ENCODE measurements at regions not wholly inside any gene's neighbourhood (a gene's known extent, or its start where the extent isn't known, plus 50 kb on each side); places are given as distances from the start of the nearest gene placed in this dataset.

- Mint-ChIP-seq H3K27ac (no peak overlapping the region), H3K27me3 (ENCODE audit: low read depth in 3 of 3) (no peaks in the 10 kb centered on the region), H3K4me3 (no peak overlapping the region), H3K9me3 (no peaks in the 10 kb centered on the region), H3K36me3 (no peaks in the 10 kb centered on the region), H3K4me1 (no peaks in the 10 kb centered on the region)
- Histone ChIP-seq H3K79me2 (ENCODE audit: insufficient read depth, low read length) (no peaks in the 10 kb centered on the region), H3K9me3 (replicated peaks in 1 of 2; ENCODE audit: control insufficient read depth in 1 of 2, insufficient read depth in 1 of 2, low read length in 2 of 2) (no peaks in the 10 kb centered on the region), H3K27ac (ENCODE audit: low read depth in 1 of 2, low read length in 2 of 2) (no peak overlapping the region), H4K20me1 (ENCODE audit: insufficient read depth, low read length) (no peaks in the 10 kb centered on the region), H3K9ac (ENCODE audit: insufficient read depth, low read length, poor library complexity, severe bottlenecking) (no peak overlapping the region), H3K4me3 (replicated peaks in 1 of 3; ENCODE audit: low read depth in 2 of 3, low read length in 3 of 3) (no peak overlapping the region), H2AFZ (ENCODE audit: insufficient read depth, low read depth, low read length, poor library complexity, severe bottlenecking) (no peak overlapping the region), H3K4me1 (ENCODE audit: control insufficient read depth in 1 of 2, insufficient read depth in 2 of 2, low read length in 2 of 2) (no peaks in the 10 kb centered on the region), H3K36me3 (replicated peaks in 1 of 2; ENCODE audit: control insufficient read depth in 1 of 2, insufficient read depth in 2 of 2, low read length in 2 of 2) (no peaks in the 10 kb centered on the region), H3K27me3 (ENCODE audit: control insufficient read depth in 2 of 2, insufficient read depth in 2 of 2, low read length in 2 of 2) (no peaks in the 10 kb centered on the region), H3K4me2 (replicated peaks; ENCODE audit: extremely low read depth, low read length, poor library complexity, severe bottlenecking) (no peak overlapping the region)
- intact Hi-C loops (cut with micrococcal nuclease): no loop called here
- TF ChIP-seq, protein P1, sequence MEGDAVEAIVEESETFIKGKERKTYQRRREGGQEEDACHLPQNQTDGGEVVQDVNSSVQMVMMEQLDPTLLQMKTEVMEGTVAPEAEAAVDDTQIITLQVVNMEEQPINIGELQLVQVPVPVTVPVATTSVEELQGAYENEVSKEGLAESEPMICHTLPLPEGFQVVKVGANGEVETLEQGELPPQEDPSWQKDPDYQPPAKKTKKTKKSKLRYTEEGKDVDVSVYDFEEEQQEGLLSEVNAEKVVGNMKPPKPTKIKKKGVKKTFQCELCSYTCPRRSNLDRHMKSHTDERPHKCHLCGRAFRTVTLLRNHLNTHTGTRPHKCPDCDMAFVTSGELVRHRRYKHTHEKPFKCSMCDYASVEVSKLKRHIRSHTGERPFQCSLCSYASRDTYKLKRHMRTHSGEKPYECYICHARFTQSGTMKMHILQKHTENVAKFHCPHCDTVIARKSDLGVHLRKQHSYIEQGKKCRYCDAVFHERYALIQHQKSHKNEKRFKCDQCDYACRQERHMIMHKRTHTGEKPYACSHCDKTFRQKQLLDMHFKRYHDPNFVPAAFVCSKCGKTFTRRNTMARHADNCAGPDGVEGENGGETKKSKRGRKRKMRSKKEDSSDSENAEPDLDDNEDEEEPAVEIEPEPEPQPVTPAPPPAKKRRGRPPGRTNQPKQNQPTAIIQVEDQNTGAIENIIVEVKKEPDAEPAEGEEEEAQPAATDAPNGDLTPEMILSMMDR (IDR thresholded peaks at IDR 0.05): no peak
- no CpG with 5 or more reads among the region's 1 CpG for WGBS (ENCODE audit: insufficient coverage)
- no peak for DNase-seq
These were observed 346.5 kb upstream of the FMR1 start for GRCh38 chrX:147565237-147565636.

DNA sequence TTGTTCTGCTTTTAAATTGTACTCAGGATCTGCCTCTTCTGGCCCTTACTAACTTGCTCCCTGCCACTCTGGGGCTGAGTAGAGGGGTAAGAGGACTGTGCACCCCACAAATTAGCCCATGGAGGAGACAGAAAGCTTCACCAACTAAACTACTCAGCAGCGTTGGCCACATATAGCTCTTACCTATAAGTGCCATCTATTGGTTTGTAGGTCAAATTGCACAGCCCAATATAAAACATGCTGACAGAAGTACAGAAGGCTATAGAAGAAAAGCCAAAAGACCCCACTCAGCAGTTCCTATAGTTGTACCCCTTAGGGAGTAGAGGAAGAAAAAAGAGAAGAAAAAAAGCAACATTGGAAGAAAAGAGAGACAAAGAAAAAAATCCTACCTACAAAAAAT lies 341.2 kb upstream of the FMR1 start:
- intact Hi-C loops (cut with micrococcal nuclease): no loop called here
- H3K36me3 Mint-ChIP-seq: no peaks in the 10 kb centered on the region
- H3K4me3 Mint-ChIP-seq: no peak overlapping the region
- no peak overlapping the region for H3K27ac Mint-ChIP-seq
- H3K27me3 Mint-ChIP-seq (ENCODE audit: low read depth in 3 of 3): peaks cover 0 to 1% (median 0%) of the 10 kb centered on the region in 3 donors
- TF ChIP-seq, protein P1 (IDR thresholded peaks at IDR 0.05): no peak
- H3K79me2 ChIP-seq (ENCODE audit: insufficient read depth, low read length): no peaks in the 10 kb centered on the region
- no peak overlapping the region for H3K4me2 ChIP-seq (replicated peaks; ENCODE audit: extremely low read depth, low read length, poor library complexity, severe bottlenecking)
- no peaks in the 10 kb centered on the region for H3K27me3 ChIP-seq (ENCODE audit: control insufficient read depth in 2 of 2, insufficient read depth in 2 of 2, low read length in 2 of 2)
- peaks cover 0 to 1% (median 0%) of the 10 kb centered on the region in 7 donors for H3K9me3 Mint-ChIP-seq
- no peaks in the 10 kb centered on the region for H3K4me1 Mint-ChIP-seq
- H3K27ac ChIP-seq (ENCODE audit: low read depth in 1 of 2, low read length in 2 of 2): no peak overlapping the region
- H3K9me3 ChIP-seq (replicated peaks in 1 of 2; ENCODE audit: control insufficient read depth in 1 of 2, insufficient read depth in 1 of 2, low read length in 2 of 2): no peaks in the 10 kb centered on the region
- no peaks in the 10 kb centered on the region for H4K20me1 ChIP-seq (ENCODE audit: insufficient read depth, low read length)
- H3K9ac ChIP-seq (ENCODE audit: insufficient read depth, low read length, poor library complexity, severe bottlenecking): no peak overlapping the region
- no peak overlapping the region for H3K4me3 ChIP-seq (replicated peaks in 1 of 3; ENCODE audit: low read depth in 2 of 3, low read length in 3 of 3)
- H3K36me3 ChIP-seq (replicated peaks in 1 of 2; ENCODE audit: control insufficient read depth in 1 of 2, insufficient read depth in 2 of 2, low read length in 2 of 2): no peaks in the 10 kb centered on the region
- no CpG with 5 or more reads among the region's 1 CpG for WGBS (ENCODE audit: insufficient coverage)
- DNase-seq: no peak
- no peaks in the 10 kb centered on the region for H3K4me1 ChIP-seq (ENCODE audit: control insufficient read depth in 1 of 2, insufficient read depth in 2 of 2, low read length in 2 of 2)
- no peak overlapping the region for H2AFZ ChIP-seq (ENCODE audit: insufficient read depth, low read depth, low read length, poor library complexity, severe bottlenecking)

Measured in CD14-positive monocyte (primary cell).